ENCODE measurements at regions not wholly inside any gene's neighbourhood (a gene's known extent, or its start where the extent isn't known, plus 50 kb on each side); places are given as distances from the start of the nearest gene placed in this dataset.

GRCh38 chr2:236862961-236863728, 222.5 kb upstream of the COPS8 start:
- TF ChIP-seq RAD21 (conservative IDR thresholded peaks at IDR 0.05) (peak; percentile 26), EZH2 (IDR thresholded peaks at IDR 0.05; ENCODE audit: borderline replicate concordance, insufficient read depth, low read length, poor library complexity, severe bottlenecking) (no peak), CTCF (IDR thresholded peaks at IDR 0.05; ENCODE audit: poor library complexity, severe bottlenecking) (no peak), POLR2AphosphoS5 (IDR thresholded peaks at IDR 0.05) (peak; percentile 78), EP300 (conservative IDR thresholded peaks at IDR 0.05; ENCODE audit: poor library complexity, severe bottlenecking) (peak; percentile 94), MXI1 (conservative IDR thresholded peaks at IDR 0.05; ENCODE audit: poor library complexity, severe bottlenecking) (peak; percentile 29), TAF1 (IDR thresholded peaks at IDR 0.05; ENCODE audit: low read depth) (no peak), SMC3 (conservative IDR thresholded peaks at IDR 0.05; ENCODE audit: poor library complexity) (no peak)
- TF ChIP-seq, protein P1, sequence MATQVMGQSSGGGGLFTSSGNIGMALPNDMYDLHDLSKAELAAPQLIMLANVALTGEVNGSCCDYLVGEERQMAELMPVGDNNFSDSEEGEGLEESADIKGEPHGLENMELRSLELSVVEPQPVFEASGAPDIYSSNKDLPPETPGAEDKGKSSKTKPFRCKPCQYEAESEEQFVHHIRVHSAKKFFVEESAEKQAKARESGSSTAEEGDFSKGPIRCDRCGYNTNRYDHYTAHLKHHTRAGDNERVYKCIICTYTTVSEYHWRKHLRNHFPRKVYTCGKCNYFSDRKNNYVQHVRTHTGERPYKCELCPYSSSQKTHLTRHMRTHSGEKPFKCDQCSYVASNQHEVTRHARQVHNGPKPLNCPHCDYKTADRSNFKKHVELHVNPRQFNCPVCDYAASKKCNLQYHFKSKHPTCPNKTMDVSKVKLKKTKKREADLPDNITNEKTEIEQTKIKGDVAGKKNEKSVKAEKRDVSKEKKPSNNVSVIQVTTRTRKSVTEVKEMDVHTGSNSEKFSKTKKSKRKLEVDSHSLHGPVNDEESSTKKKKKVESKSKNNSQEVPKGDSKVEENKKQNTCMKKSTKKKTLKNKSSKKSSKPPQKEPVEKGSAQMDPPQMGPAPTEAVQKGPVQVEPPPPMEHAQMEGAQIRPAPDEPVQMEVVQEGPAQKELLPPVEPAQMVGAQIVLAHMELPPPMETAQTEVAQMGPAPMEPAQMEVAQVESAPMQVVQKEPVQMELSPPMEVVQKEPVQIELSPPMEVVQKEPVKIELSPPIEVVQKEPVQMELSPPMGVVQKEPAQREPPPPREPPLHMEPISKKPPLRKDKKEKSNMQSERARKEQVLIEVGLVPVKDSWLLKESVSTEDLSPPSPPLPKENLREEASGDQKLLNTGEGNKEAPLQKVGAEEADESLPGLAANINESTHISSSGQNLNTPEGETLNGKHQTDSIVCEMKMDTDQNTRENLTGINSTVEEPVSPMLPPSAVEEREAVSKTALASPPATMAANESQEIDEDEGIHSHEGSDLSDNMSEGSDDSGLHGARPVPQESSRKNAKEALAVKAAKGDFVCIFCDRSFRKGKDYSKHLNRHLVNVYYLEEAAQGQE (IDR thresholded peaks at IDR 0.05; ENCODE audit: borderline replicate concordance): no peak

Data from neural cell (in vitro differentiated cells).